Smooth muscle cell (in vitro differentiated cells): ENCODE measurements at regions not wholly inside any gene's neighbourhood (a gene's known extent, or its start where the extent isn't known, plus 50 kb on each side); places are given as distances from the start of the nearest gene placed in this dataset.
"Not testable (repeated sequence)": the region's sequence is repeated elsewhere in the genome, so short reads cannot be mapped to it uniquely, and the experiment has no call there.

ENCODE experiments used
- DNase-seq: peaks from one replicate; lab custom pipeline; 2025; ENCODE audit not compliant: unreplicated experiment; lab: John Stamatoyannopoulos, UW
- H2AFZ ChIP-seq: fragments of 200-600 bp; sonication (generic); 2 replicates; pipeline ENCODE4 v1.6.0; 2016; ENCODE audit warnings: antibody characterized with exemption, low read depth, mild to moderate bottlenecking
- H3F3A ChIP-seq: fragments of 200-600 bp; sonication (generic); 2 replicates; pipeline ENCODE4 v1.6.0; 2017; ENCODE audit warnings: antibody characterized with exemption, low read depth
- H3K27ac ChIP-seq: fragments of 200-600 bp; sonication (generic); 2 replicates; pipeline ENCODE4 v1.5.1; 2016; ENCODE audit warnings: low read depth, mild to moderate bottlenecking
- H3K27me3 ChIP-seq: fragments of 200-600 bp; sonication (generic); 2 replicates; pipeline ENCODE4 v1.6.1; 2016; ENCODE audit warnings: low read depth, mild to moderate bottlenecking
- H3K36me3 ChIP-seq: fragments of 200-600 bp; sonication (generic); 2 replicates; pipeline ENCODE4 v1.5.1; 2016; ENCODE audit warnings: low read depth
- H3K4me1 ChIP-seq: fragments of 200-600 bp; sonication (generic); 2 replicates; pipeline ENCODE4 v1.5.1; 2016; ENCODE audit warnings: low read depth
- H3K4me2 ChIP-seq: fragments of 200-600 bp; sonication (generic); 2 replicates; pipeline ENCODE4 v1.6.0; 2016; ENCODE audit warnings: mild to moderate bottlenecking
- H3K4me3 ChIP-seq: fragments of 200-600 bp; sonication (generic); 2 replicates; pipeline ENCODE4 v1.5.1; 2016; ENCODE audit warnings: mild to moderate bottlenecking
- H3K79me2 ChIP-seq: fragments of 200-600 bp; sonication (generic); 2 replicates; pipeline ENCODE4 v1.6.0; 2016; ENCODE audit warnings: low read depth, mild to moderate bottlenecking
- H3K9ac ChIP-seq: fragments of 200-600 bp; sonication (generic); 2 replicates; pipeline ENCODE4 v1.6.0; 2016; ENCODE audit warnings: low read depth
- H3K9me3 ChIP-seq: fragments of 200-600 bp; sonication (generic); replicated peaks from 2 replicates; pipeline ENCODE4 v1.5.1; 2016; ENCODE audit warnings: low read depth
- H4K20me1 ChIP-seq: fragments of 200-600 bp; sonication (generic); 2 replicates; pipeline ENCODE4 v1.6.0; 2016; ENCODE audit warnings: low read depth
- WGBS: methylation state at CpG from one replicate; pipeline ENCODE4 v1.1.7; 2016; ENCODE audit warnings: low lambda C conversion rate; 5-methylcytosine and 5-hydroxymethylcytosine counted together

GRCh38 chr16:16672180-16672812, 293.4 kb downstream of the NPIPA7 start:
- H3K36me3 ChIP-seq, H3K4me3 ChIP-seq: not testable (repeated sequence)
- no CpG with 5 or more reads among the region's 3 CpGs for WGBS

GRCh38 chr16:16674820-16675219, 295.9 kb downstream of the NPIPA7 start:
- H3K27me3 ChIP-seq, DNase-seq, H3K4me1 ChIP-seq, H3K9ac ChIP-seq, H4K20me1 ChIP-seq, H3K4me3 ChIP-seq, H3K4me2 ChIP-seq, H3F3A ChIP-seq, H3K27ac ChIP-seq, H3K36me3 ChIP-seq, H2AFZ ChIP-seq, H3K79me2 ChIP-seq, H3K9me3 ChIP-seq: not testable (repeated sequence)
- no CpG with 5 or more reads among the region's 9 CpGs for WGBS

More at GRCh38 chr16:16672180-16672812, 293.4 kb downstream of the NPIPA7 start:
- not testable (repeated sequence) for DNase-seq, H3K9ac ChIP-seq, H3F3A ChIP-seq, H3K9me3 ChIP-seq, H3K27me3 ChIP-seq, H3K79me2 ChIP-seq, H3K4me2 ChIP-seq, H4K20me1 ChIP-seq, H3K4me1 ChIP-seq, H2AFZ ChIP-seq, H3K27ac ChIP-seq

GRCh38 chr16:16721849-16722248, 342.9 kb downstream of the NPIPA7 start:
- not testable (repeated sequence) for H3K4me1 ChIP-seq, H3K36me3 ChIP-seq, H3F3A ChIP-seq, H3K4me2 ChIP-seq, DNase-seq, H3K9ac ChIP-seq, H4K20me1 ChIP-seq, H3K4me3 ChIP-seq, H3K27ac ChIP-seq, H3K79me2 ChIP-seq, H2AFZ ChIP-seq, H3K9me3 ChIP-seq, H3K27me3 ChIP-seq
- no CpG with 5 or more reads among the region's 4 CpGs for WGBS

GRCh38 chr16:16722666-16723065, 343.7 kb downstream of the NPIPA7 start:
- WGBS, result 73% methylated on average over 2 of the region's 4 CpGs
- not testable (repeated sequence) for H3K4me1 ChIP-seq, H3K79me2 ChIP-seq, H3K4me3 ChIP-seq, H3K27ac ChIP-seq, H3K27me3 ChIP-seq, H4K20me1 ChIP-seq, H3K36me3 ChIP-seq, H3F3A ChIP-seq, H3K4me2 ChIP-seq, H3K9ac ChIP-seq, H3K9me3 ChIP-seq, H2AFZ ChIP-seq, DNase-seq

- DNase-seq, H2AFZ ChIP-seq, H3K79me2 ChIP-seq, H3K4me2 ChIP-seq, H3K36me3 ChIP-seq, H3K4me3 ChIP-seq, H4K20me1 ChIP-seq, H3K9me3 ChIP-seq, H3K9ac ChIP-seq, H3K4me1 ChIP-seq, H3K27ac ChIP-seq, H3F3A ChIP-seq, H3K27me3 ChIP-seq: not testable (repeated sequence)
- WGBS, result no CpG with 5 or more reads among the region's 6 CpGs
Measured at GRCh38 chr16:16723819-16724519, 345.0 kb downstream of the NPIPA7 start.

GRCh38 chr16:16727048-16727447, 348.1 kb downstream of the NPIPA7 start:
- H3K4me2 ChIP-seq, H3K36me3 ChIP-seq, H3K4me1 ChIP-seq, H3F3A ChIP-seq, H4K20me1 ChIP-seq, H3K9me3 ChIP-seq, H2AFZ ChIP-seq, H3K27me3 ChIP-seq, H3K4me3 ChIP-seq, H3K9ac ChIP-seq, H3K27ac ChIP-seq, DNase-seq, H3K79me2 ChIP-seq: not testable (repeated sequence)
- no CpG with 5 or more reads among the region's 2 CpGs for WGBS

GRCh38 chr16:16742573-16742972, 363.6 kb downstream of the NPIPA7 start:
- not testable (repeated sequence) for H3K27me3 ChIP-seq, DNase-seq
- 91% methylated on average over 1 of the region's 1 CpG for WGBS

GRCh38 chr16:16754992-16755667, 376.2 kb downstream of the NPIPA7 start:
- not testable (repeated sequence) for H3K36me3 ChIP-seq, H3F3A ChIP-seq, DNase-seq, H3K27me3 ChIP-seq, H3K4me1 ChIP-seq, H4K20me1 ChIP-seq, H3K9ac ChIP-seq, H3K79me2 ChIP-seq, H2AFZ ChIP-seq, H3K4me2 ChIP-seq, H3K27ac ChIP-seq, H3K9me3 ChIP-seq, H3K4me3 ChIP-seq
- WGBS, result 100% methylated on average over 2 of the region's 5 CpGs

More at GRCh38 chr16:16742573-16742972, 363.6 kb downstream of the NPIPA7 start:
- H3K4me3 ChIP-seq, H4K20me1 ChIP-seq, H3K27ac ChIP-seq, H3K36me3 ChIP-seq, H3K79me2 ChIP-seq, H3K4me2 ChIP-seq, H3K9me3 ChIP-seq, H3F3A ChIP-seq, H3K4me1 ChIP-seq, H3K9ac ChIP-seq, H2AFZ ChIP-seq: not testable (repeated sequence)
